ENCODE measurements at regions not wholly inside any gene's neighbourhood (a gene's known extent, or its start where the extent isn't known, plus 50 kb on each side); places are given as distances from the start of the nearest gene placed in this dataset.

DNA sequence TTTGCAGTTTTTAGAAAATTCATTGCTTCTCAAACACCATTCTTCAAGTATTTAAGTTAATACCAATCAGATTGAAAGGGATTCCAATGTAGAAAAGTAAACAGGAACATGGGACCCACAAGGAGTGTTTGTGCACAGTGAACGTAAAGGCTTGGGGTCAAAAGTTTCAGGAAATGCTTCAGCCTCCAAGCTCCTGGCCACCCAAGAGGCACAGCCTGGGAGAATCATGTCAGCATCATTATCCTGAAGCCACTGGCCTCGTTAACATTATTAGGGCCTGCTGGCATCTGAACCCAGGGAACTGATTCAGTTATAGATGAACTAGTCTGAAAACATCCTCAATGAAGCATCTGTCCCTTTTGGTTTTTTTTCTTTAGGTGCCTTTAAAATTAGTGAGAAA, 122.9 kb downstream of the NXNL2 start:
- no peaks in the 10 kb centered on the region for H3K4me1 ChIP-seq (replicated peaks in 1 of 4; ENCODE audit: control insufficient read depth in 3 of 4, insufficient read depth in 4 of 4, low read length in 3 of 4)
- ChIA-PET POLR2A (ENCODE audit: partially characterized antibody) (no interaction called here), CTCF (ENCODE audit: partially characterized antibody) (interaction anchor here (0.5 kb wide), 1 partner anchor 78 kb away, joined by 3 read pairs; no protein-coding TSS in a partner anchor)
- H2BK15ac ChIP-seq (ENCODE audit: low read length), result no peak overlapping the region
- no peak overlapping the region for H2AK5ac ChIP-seq (ENCODE audit: low read depth, low read length)
- no peak overlapping the region for H2BK120ac ChIP-seq (replicated peaks; ENCODE audit: low read depth, low read length)
- H3K56ac ChIP-seq (replicated peaks; ENCODE audit: insufficient read length, low read depth, low read length), result no peak overlapping the region
- FAIRE-seq (no peak), DNase-seq (ENCODE audit: low read depth in 1 of 2, low spot score in 2 of 2) (no peak)
- no peak overlapping the region for H4K8ac ChIP-seq (ENCODE audit: extremely low read depth, insufficient read depth, low read length)
- H3K23me2 ChIP-seq (ENCODE audit: low read depth, low read length), result no peaks in the 10 kb centered on the region
- no peak overlapping the region for H3K23ac ChIP-seq (ENCODE audit: insufficient read length)
- H3K27me3 ChIP-seq (replicated peaks in 1 of 4; ENCODE audit: control insufficient read depth in 3 of 4, extremely low read depth in 1 of 4, insufficient read depth in 3 of 4, low read length in 3 of 4), result no peaks in the 10 kb centered on the region
- no peak overlapping the region for H2AFZ ChIP-seq (ENCODE audit: low read length)
- H3K79me2 ChIP-seq (ENCODE audit: control insufficient read depth in 1 of 2, insufficient read depth in 2 of 2, low read length in 2 of 2), result no peaks in the 10 kb centered on the region
- no peaks in the 10 kb centered on the region for H3K79me1 ChIP-seq (ENCODE audit: low read depth, low read length)
- no peak overlapping the region for H3K27ac ChIP-seq (ENCODE audit: low read depth, low read length)
- no peak overlapping the region for H2BK20ac ChIP-seq (ENCODE audit: low read length)
- H3K4me2 ChIP-seq (ENCODE audit: insufficient read depth in 1 of 2, low read depth in 2 of 2, low read length in 2 of 2), result no peak overlapping the region
- H3K14ac ChIP-seq (ENCODE audit: insufficient read length), result no peak overlapping the region
- H3K4me3 ChIP-seq (ENCODE audit: extremely low read depth in 1 of 4, insufficient read depth in 2 of 4, low read depth in 3 of 4, low read length in 4 of 4), result no peak overlapping the region
- H4K5ac ChIP-seq (ENCODE audit: insufficient read length, low read depth, low read length), result no peak overlapping the region
- no peak overlapping the region for H4K91ac ChIP-seq (replicated peaks; ENCODE audit: insufficient read length, low read length)
- no peaks in the 10 kb centered on the region for H3K36me3 ChIP-seq (ENCODE audit: control insufficient read depth in 2 of 4, insufficient read depth in 4 of 4, low read length in 3 of 4)
- no peaks in the 10 kb centered on the region for H4K20me1 ChIP-seq (replicated peaks in 1 of 2; ENCODE audit: control insufficient read depth in 1 of 2, insufficient read depth in 2 of 2, low read length in 2 of 2)
- no peak overlapping the region for H2BK5ac ChIP-seq (ENCODE audit: low read depth, low read length)
- H3K9me3 ChIP-seq (ENCODE audit: insufficient read depth in 2 of 2, low read depth in 1 of 2, low read length in 1 of 2), result no peaks in the 10 kb centered on the region
- no peak overlapping the region for H2BK12ac ChIP-seq (ENCODE audit: low read depth, low read length)
- WGBS, 2 experiments (ENCODE audit: extremely low coverage in 1 of 2, insufficient coverage in 1 of 2, insufficient read length in 1 of 2, insufficient replicate concordance in 2 of 2, low coverage in 1 of 2, low lambda C conversion rate in 2 of 2, missing lambda C conversion rate in 1 of 2), result 86% methylated on average over 2 of the region's 2 CpGs; no CpG with 5 or more reads in 1 of the 2 experiments
- H3K4ac ChIP-seq (replicated peaks; ENCODE audit: insufficient read length, low read depth, low read length), result no peak overlapping the region
- H3K9ac ChIP-seq (replicated peaks in 1 of 4; ENCODE audit: extremely low read depth in 1 of 4, low read depth in 3 of 4, low read length in 3 of 4), result no peak overlapping the region
- TF ChIP-seq MAFK (IDR thresholded peaks at IDR 0.05; ENCODE audit: low read depth, low read length), result no peak
- no peak overlapping the region for H3K18ac ChIP-seq (ENCODE audit: extremely low read depth, low read length)

All from H1 (cell line).